AG09309 (cell line): ENCODE measurements at regions not wholly inside any gene's neighbourhood (a gene's known extent, or its start where the extent isn't known, plus 50 kb on each side); places are given as distances from the start of the nearest gene placed in this dataset.

Source experiments
- DNase-seq: peaks from one replicate; pipeline ENCODE4 v3.0.0-alpha.2; 2010; ENCODE audit warnings: low read depth
- H3K4me3 ChIP-seq: 2 replicates; pipeline ENCODE4 v1.5.1; 2011; ENCODE audit warnings: mild to moderate bottlenecking, low read depth, low read length, moderate library complexity; ENCODE audit not compliant: control insufficient read depth
- TF ChIP-seq, protein P1 (sequence below): IDR thresholded peaks from 2 replicates; pipeline ENCODE4 v1.5.1; 2011; ENCODE audit warnings: mild to moderate bottlenecking, low read depth, low read length, inconsistent platforms; ENCODE audit not compliant: insufficient read depth, control insufficient read depth; ENCODE audit errors: missing control alignments

DNA sequence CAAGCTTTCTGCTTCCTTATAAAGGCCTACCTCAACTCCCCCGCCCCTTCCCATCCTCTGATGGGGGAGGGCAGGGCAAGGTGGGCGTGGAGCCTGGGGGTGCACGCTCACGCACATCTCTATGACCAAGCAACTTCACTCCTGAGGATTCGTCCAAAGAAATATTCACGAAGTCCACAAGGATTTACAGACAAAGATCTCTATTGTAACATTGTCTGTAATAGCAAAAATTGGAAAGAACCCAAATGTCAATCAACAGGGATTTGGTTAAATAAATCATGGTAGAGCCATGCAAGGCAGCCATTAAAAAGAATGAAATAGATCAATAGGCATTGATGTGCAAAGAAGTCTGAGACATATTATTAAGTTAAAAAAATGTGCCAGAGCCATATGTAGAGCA, 130.4 kb upstream of the AFDN start:
- DNase-seq, result no peak
- TF ChIP-seq, protein P1, sequence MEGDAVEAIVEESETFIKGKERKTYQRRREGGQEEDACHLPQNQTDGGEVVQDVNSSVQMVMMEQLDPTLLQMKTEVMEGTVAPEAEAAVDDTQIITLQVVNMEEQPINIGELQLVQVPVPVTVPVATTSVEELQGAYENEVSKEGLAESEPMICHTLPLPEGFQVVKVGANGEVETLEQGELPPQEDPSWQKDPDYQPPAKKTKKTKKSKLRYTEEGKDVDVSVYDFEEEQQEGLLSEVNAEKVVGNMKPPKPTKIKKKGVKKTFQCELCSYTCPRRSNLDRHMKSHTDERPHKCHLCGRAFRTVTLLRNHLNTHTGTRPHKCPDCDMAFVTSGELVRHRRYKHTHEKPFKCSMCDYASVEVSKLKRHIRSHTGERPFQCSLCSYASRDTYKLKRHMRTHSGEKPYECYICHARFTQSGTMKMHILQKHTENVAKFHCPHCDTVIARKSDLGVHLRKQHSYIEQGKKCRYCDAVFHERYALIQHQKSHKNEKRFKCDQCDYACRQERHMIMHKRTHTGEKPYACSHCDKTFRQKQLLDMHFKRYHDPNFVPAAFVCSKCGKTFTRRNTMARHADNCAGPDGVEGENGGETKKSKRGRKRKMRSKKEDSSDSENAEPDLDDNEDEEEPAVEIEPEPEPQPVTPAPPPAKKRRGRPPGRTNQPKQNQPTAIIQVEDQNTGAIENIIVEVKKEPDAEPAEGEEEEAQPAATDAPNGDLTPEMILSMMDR, result no peak
- H3K4me3 ChIP-seq, result no peak overlapping the region

DNA sequence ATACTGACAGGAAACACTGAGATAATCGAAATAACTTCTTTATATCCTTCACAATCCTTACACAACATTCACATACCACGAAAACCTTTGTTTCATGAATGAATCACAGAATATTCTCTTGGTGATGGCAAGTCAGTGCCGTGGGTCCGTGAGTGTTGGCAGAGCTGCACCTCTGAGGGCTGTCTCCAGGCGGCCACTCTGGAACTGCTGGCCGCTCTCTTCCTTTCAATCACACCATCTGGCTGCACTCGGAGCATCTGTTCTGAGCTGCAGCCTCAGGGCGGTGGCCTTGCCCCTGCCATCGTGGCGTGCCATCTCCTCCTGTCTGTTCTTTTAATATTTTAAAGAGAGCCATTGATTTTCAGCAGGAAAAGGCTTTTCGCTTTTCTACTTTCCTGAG, 129.4 kb upstream of the AFDN start:
- no peak for DNase-seq
- TF ChIP-seq, protein P1, result no peak
- no peak overlapping the region for H3K4me3 ChIP-seq

DNA sequence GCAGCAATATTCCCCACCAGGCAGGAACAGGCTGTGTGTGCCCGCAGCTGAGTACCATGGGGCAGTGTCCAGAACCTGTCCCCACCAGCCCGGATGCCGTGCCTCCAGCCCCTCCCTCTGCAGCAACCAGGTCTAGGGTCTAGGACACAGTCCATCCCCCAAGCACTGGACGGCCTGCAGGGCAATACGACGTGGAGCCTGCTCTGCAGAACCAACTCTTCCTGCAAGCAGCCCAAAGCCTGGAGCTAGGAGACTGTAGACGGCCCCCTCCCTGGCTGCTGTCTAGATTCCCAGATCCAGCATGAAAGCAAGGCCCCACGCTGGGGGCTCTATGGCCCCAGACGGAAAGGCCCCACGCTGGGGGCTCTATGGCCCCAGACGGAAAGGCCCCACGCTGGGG, 128.2 kb upstream of the AFDN start:
- no peak overlapping the region for H3K4me3 ChIP-seq
- TF ChIP-seq, protein P1, result no peak
- no peak for DNase-seq

DNA sequence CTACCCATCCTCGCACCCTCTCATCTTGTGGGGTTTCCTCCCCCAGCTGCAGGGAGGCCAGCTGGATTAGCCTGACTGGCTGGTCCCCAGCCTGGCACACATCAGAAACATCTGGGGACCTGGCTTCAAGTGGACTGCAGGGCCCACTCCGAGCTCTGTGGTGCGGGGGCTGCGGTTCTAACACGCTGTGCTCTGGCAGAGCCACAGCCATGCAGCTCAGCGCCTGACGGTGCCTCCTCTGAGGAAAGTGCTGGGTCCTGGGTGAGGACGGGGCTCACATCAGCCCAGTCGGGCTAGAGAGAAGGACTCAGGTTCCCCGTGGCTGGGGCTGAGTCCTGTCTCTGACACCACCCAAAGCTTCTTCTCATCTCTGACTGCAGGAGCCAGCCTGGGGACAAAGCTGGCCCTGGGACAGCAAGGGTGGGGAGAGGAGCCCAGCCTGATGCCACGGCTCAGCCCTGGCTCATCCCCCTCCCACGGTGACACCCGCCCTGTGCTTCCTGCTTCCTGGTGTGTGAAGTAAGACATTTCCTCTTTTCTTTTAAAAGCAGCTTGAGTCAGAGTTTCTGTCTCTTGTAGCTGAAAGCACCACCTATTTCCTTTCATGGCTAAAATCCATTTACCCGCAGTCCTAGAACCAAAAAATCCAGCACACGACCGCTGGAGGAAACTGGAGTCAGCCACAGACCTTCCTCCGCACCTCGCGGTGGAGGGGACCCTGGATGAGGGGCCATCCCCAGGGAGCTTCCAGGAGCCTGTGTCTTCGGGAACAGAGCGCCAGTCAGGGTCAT, 127.4 kb upstream of the AFDN start:
- no peak for DNase-seq
- no peak overlapping the region for H3K4me3 ChIP-seq
- TF ChIP-seq, protein P1, result no peak

DNA sequence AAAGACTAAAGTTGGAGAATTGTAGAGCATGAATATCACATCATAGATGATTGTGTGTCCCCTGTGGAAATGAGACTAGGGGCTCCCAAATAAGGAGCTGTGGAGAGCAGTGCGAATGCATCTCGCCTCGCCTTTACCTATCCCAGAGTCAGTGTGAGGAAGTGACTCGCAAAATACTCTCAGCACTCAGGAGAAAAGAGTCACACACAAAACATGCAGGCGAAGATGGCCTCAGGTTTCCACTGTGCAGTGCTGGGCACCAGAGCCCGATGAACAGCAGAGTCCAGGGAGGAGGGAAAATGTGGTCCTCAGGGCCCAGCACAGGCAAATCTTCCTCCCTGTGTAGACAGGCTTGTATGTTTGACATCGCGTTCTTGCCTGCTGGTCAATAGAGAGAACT, 126.5 kb upstream of the AFDN start:
- TF ChIP-seq, protein P1, result no peak
- DNase-seq, result no peak
- H3K4me3 ChIP-seq, result no peak overlapping the region

DNA sequence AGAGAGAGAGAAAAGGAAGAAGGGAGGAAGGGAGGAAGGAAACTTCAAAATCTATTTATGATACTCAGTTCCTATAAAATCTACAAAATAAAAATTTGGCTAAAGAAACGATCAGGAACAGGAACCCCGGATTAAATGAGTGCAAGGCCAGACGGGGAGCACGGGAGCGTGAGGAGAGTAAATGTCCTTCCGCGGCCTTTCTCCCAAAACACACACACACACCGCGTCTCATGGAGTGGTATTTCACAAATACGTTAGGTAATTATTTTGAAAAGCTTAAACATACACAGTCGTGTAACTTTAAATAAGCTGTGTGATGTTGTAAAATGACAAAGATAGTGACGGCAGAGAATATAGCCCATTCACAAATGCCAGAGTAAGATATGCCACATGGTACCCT, 125.7 kb upstream of the AFDN start:
- DNase-seq, result no peak
- TF ChIP-seq, protein P1, result no peak
- no peak overlapping the region for H3K4me3 ChIP-seq
